ENCODE measurements at regions not wholly inside any gene's neighbourhood (a gene's known extent, or its start where the extent isn't known, plus 50 kb on each side); places are given as distances from the start of the nearest gene placed in this dataset.
A peak's percentile ranks its signal among the peaks of the same experiment; 100 is the strongest.

DNA sequence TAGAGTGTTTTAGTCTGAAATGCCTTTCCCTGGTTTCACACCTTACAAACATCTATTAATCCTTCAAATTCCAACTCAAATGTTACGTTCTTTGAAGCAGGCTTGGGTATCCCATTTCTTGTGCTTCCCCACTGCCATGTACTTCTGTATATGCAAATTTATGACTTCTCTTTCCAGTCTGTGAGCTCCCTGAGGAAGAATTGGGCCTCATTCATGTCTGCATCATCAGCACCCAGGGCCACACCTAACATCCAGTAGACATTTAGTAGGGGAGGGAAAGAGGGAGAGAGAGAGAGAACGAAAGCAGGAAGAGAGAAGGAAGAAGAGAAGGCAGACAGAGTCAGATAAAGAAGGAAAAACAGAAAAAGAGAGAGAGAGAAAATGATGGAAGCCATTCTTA is 53.3 kb upstream of the KY start:
- TF ChIP-seq, protein P1, sequence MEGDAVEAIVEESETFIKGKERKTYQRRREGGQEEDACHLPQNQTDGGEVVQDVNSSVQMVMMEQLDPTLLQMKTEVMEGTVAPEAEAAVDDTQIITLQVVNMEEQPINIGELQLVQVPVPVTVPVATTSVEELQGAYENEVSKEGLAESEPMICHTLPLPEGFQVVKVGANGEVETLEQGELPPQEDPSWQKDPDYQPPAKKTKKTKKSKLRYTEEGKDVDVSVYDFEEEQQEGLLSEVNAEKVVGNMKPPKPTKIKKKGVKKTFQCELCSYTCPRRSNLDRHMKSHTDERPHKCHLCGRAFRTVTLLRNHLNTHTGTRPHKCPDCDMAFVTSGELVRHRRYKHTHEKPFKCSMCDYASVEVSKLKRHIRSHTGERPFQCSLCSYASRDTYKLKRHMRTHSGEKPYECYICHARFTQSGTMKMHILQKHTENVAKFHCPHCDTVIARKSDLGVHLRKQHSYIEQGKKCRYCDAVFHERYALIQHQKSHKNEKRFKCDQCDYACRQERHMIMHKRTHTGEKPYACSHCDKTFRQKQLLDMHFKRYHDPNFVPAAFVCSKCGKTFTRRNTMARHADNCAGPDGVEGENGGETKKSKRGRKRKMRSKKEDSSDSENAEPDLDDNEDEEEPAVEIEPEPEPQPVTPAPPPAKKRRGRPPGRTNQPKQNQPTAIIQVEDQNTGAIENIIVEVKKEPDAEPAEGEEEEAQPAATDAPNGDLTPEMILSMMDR (IDR thresholded peaks at IDR 0.05; ENCODE audit: low read depth, low read length) = no peak
- peaks cover 32% of the 10 kb centered on the region for H3K27me3 ChIP-seq
- H3K4me1 ChIP-seq = peaks cover 7% of the 10 kb centered on the region; the same call in 1 of the 2 replicates
- no peak overlapping the region for H3K4me3 ChIP-seq (ENCODE audit: low read depth, low read length)
- no peak for DNase-seq
- no peaks in the 10 kb centered on the region for H3K9me3 ChIP-seq
- no peaks in the 10 kb centered on the region for H3K36me3 ChIP-seq

DNA sequence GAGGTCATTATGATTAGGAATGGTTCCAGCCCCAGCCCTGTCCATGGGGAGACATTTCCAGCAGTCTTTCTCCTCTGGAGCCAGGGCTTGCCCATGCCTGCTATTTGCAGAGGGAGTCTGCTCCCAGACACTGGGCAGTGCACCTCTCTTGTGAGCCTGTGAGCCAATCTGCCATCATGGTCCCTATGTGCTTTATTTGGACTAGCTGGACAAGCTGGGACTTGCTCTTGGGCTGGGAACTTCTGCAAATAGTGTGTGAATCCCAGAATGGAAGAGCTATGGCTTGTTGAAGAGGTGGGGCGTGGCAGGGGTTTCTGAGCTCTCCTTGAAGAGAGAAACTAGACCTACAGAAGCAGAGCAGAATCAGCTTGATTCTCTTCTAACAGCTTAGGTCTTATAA is 53.7 kb upstream of the KY start:
- H3K9me3 ChIP-seq = no peaks in the 10 kb centered on the region
- H3K36me3 ChIP-seq = no peaks in the 10 kb centered on the region
- DNase-seq = no peak
- TF ChIP-seq, protein P1 (IDR thresholded peaks at IDR 0.05; ENCODE audit: low read depth, low read length) = no peak
- no peak overlapping the region for H3K4me3 ChIP-seq (ENCODE audit: low read depth, low read length)
- peaks cover 7% of the 10 kb centered on the region; the same call in 1 of the 2 replicates for H3K4me1 ChIP-seq
- H3K27me3 ChIP-seq = peaks cover 32% of the 10 kb centered on the region

DNA sequence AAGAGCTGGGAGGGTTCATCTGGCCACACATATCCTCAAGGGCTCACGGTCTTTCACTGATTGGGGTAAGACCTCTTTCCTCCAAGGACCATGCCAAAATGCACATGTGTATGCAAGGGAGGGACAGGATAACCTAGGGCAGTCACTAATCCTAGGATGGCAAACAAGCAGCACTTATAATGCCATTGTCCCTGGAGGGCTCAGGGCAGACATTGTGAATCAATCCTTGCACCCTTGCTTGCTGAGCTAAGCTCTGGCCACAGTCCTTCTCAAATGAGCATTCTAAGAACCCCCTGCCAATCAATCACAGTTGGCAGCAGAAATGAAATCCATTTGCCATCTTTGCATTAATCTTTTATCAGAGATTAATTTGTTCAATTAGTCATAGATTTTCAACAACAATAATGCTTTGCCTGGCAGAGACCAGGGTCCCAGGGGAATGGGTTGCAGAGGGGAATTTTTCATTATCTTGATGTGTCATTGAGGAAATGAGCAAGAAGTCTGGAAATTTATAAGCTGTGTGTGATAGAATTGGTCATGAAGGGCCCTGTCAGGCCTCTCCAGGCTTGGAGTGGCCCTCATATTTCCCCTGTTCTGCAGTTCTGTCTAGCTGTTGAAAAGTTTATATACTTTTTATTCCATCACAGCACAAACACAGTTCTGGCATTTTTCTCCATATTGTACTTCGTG is 57.2 kb upstream of the KY start:
- Histone ChIP-seq H3K4me1 (peaks cover 7% of the 10 kb centered on the region; the same call in 1 of the 2 replicates), H3K4me3 (ENCODE audit: low read depth, low read length) (no peak overlapping the region), H3K9me3 (no peaks in the 10 kb centered on the region), H3K27me3 (peaks cover 37% of the 10 kb centered on the region), H3K36me3 (no peaks in the 10 kb centered on the region)
- DNase-seq = peak; percentile 47
- TF ChIP-seq, protein P1 (IDR thresholded peaks at IDR 0.05; ENCODE audit: low read depth, low read length) = no peak

DNA sequence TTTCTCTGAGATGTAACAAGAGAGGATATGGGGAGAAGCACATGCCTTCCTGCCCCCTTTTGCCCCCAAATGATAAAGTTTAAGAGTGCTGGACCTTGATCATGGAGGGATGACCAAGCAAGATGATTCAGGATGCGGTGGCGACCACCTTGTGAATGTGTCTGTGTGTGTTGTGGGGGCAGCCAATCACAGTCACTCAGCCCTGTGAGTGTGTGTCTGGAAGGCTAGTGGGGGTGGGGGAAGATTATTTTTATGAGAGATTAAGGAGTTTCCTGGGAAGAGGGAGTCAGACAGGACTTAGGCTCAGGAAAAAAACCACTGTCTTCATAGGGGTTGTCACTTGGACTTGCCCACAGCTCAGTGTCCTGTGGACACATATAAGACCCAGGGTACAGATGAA is 57.8 kb upstream of the KY start:
- no peak for DNase-seq
- Histone ChIP-seq H3K27me3 (peaks cover 37% of the 10 kb centered on the region), H3K4me3 (ENCODE audit: low read depth, low read length) (no peak overlapping the region), H3K36me3 (no peaks in the 10 kb centered on the region), H3K4me1 (peaks cover 7% of the 10 kb centered on the region; the same call in 1 of the 2 replicates), H3K9me3 (no peaks in the 10 kb centered on the region)
- TF ChIP-seq, protein P1 (IDR thresholded peaks at IDR 0.05; ENCODE audit: low read depth, low read length) = no peak

DNA sequence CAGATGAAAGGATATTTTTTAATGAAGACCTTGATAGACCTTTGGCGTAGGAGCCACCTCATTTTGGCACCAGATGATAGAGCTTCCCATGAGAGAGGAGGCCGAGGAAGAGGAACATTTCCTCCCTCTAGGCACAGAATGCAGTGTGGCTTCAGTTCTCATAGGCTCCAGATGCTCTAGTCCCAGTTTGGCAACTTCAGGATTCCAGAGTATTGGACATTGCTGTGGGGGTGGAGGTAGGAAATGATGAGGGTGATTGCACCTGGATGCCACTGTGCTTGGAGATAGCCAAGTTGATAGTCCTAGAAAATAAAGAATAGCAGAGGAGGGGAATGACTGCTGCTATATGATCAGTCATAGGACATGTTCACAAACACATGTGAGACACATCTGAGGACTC is 58.3 kb upstream of the KY start:
- Histone ChIP-seq H3K9me3 (no peaks in the 10 kb centered on the region), H3K4me3 (ENCODE audit: low read depth, low read length) (no peak overlapping the region), H3K4me1 (peaks cover 7% of the 10 kb centered on the region; the same call in 1 of the 2 replicates), H3K36me3 (no peaks in the 10 kb centered on the region), H3K27me3 (peaks cover 37% of the 10 kb centered on the region)
- TF ChIP-seq, protein P1 (IDR thresholded peaks at IDR 0.05; ENCODE audit: low read depth, low read length) = no peak
- no peak for DNase-seq

DNA sequence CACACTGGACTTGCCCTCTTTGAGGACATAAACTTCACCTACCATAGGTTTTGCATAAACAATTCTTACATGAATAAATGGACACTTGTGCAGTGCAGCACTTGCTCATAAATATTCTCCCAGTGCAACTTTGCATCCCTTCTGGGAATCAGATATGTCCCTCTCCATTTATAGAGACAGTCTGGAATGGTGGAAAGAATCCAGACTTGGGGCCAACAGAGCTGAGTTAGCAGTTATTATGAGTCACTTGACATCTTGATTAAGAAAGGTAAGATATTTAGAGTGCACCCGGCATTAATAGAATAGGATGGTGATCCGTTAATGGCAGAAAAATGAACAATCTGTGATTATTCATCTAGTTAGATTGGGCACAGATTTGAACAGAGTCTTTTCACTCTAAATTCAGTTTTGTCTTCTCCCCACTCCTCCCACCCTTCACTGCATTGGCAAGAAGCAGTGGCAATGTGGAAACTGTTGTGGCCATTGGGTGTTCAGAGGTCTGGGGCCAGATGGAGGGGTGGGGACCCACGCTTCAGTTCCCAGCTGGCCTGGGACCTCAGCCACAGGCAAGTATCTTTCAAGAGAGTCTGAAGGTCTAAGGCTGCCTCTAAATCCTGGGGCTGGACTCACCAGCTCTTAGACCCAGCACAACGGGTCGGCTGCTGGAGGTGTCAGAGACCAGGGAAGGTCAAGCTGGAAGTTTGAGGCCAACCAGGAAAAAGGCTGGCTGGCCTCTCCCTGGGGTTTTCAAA is 58.9 kb upstream of the KY start:
- peaks cover 34% of the 10 kb centered on the region for H3K27me3 ChIP-seq
- no peaks in the 10 kb centered on the region for H3K9me3 ChIP-seq
- H3K36me3 ChIP-seq = no peaks in the 10 kb centered on the region
- TF ChIP-seq, protein P1 (IDR thresholded peaks at IDR 0.05; ENCODE audit: low read depth, low read length) = no peak
- no peak overlapping the region for H3K4me3 ChIP-seq (ENCODE audit: low read depth, low read length)
- peaks cover 7% of the 10 kb centered on the region; the same call in 1 of the 2 replicates for H3K4me1 ChIP-seq
- DNase-seq = no peak
